Middle frontal gyrus (tissue), 1 donor: ENCODE measurements at regions not wholly inside any gene's neighbourhood (a gene's known extent, or its start where the extent isn't known, plus 50 kb on each side); places are given as distances from the start of the nearest gene placed in this dataset.

Source experiments
- DNase-seq: peaks from one replicate; pipeline ENCODE4 v3.0.0-alpha.2; 2015; ENCODE audit warnings: low spot score; ENCODE audit errors: extremely low spot score

DNA sequence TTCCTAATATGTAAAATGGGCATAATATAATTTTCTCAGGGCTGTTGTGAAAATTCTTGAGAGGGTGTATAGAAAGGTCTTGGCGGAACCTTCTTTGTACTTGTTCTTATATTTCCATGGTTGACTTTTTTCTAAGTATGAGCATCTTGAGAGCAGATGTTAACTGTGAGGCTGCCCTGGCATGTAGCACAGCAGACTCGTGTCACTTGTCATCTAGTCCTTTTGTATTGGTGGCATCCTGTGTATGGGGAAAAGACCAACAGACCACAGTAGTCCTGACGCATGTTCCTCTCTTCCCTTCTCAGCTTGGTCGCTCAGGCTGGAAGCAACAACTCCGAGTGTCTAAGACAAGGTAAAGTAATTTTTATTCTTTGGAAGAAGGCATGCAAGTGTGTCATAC, 153.8 kb upstream of the ZBED5 start:
- DNase-seq = no peak

DNA sequence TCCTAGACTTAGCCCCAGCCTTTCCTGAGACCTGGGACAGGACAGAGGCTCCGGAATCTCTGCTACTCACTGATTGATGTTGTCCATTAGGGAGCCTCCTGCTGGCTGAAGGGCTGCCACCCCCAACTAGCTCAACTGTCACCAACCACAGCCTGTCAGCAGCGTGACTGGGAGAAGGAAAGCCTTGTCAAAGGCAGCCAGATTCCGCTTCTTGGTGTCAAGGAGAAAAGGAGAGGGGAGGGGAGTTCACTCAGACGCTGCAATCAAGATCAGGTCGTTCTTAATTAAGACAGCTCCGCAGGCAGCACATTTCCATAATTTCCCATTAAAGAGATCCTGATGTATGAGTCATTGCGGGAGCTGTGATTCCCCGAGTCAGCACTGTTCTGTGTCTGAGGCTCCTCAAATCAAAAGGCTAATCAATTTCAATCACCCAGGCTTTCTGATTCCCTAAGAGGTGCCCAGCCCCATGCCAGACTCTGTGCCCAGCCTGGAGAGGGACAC, 152.8 kb upstream of the ZBED5 start:
- no peak for DNase-seq

DNA sequence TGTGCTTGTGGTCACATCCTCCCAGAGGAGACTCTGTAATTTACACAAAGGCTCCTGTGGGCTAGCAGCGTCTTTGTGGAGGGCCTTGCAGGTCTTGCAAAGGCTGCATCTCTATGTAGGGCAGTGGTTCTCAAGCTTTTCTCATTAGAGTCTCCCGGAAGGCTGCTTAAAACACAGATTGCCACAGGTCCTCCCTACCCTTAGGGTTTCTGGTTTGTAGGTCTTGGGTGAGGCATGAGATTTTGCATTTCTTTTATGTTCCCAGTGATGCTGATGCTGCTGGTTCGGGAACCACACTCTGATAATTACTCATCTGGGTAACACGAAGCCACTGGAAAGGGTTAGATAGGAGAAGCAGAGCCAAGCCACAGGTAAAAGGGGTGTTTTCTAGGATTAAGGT, 151.3 kb upstream of the ZBED5 start:
- no peak for DNase-seq

GRCh38 chr11:11004069-11004468, 146.2 kb upstream of the ZBED5 start:
- DNase-seq = no peak

- DNase-seq = no peak
These were observed 145.4 kb upstream of the ZBED5 start for GRCh38 chr11:11003226-11003625.

DNA sequence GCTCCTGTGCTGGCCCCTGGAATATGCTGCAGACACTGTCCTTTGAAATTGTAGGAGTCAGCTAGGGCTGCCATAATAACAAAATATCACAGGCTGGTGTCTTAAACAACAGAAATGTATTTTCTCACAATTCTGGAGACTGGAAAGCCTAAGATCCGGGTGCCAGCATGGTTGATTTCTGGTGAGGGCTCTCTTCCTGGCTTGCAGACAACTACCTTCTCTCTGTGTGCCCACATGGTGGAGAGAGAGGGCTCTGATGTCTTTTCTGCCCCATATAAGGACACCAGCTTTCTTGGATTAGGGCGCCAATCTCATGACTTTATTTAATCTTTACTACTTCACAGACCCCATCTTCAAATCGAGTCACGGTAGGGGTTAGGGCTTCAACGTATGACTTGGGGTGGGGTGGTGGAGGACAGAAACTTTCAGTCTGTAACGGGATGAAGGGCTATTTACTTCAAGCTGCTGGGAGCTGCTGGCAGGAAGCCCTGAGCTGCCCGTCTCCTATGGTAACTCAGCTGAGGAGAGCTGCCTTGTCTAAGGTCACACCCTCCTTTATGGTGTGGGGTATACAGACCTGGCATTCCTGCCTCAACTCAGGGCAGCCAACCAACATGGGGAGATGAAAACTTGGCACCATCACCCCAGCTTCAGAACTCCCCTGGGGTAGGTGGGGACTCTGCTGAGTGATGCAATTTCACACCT, 142.9 kb upstream of the ZBED5 start:
- no peak for DNase-seq

- no peak for DNase-seq
These were observed 140.8 kb upstream of the ZBED5 start for GRCh38 chr11:10998674-10999073.

GRCh38 chr11:10996678-10997077, 138.8 kb upstream of the ZBED5 start:
- DNase-seq = no peak

- no peak for DNase-seq
These were observed 135.8 kb upstream of the ZBED5 start for GRCh38 chr11:10993640-10994039.

DNA sequence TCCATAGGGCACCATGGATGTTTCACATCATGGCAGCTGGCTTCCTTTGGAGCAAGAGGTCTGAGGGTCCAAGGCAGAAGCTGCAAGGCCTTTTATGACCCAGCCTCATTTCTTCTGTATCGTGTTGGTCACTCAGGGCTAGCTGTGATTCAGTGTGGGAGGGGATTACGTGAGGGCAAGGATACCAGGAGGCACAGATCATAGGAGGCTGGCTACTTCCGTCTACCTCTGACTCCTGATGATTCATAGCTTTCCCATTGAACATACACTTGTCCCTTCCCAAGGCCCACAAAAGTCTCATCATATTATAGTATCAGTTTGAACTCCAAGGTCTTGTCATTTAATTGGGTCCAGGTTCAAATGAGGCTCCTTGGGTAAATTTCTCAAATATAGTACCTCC, 135.3 kb upstream of the ZBED5 start:
- DNase-seq = no peak

DNA sequence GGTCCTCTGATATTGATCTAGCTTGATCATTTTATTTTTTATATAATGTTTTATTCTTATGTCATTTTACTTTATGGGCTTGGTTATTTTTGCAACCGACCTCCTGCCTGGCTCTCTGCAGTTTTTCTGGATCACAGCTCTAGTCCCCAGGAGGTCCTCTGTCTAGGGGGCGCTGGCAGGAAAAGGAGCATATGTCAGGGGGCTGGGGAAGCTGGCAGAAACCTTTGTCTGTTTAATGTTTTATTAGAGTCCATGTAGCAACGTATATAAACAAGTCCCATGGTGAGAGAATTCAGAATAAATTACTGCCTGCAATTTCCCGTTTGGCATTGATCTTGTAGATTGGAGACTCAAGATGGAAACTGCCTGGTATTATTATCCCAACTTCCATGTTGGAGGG, 133.5 kb upstream of the ZBED5 start:
- no peak for DNase-seq

- DNase-seq = no peak
These were observed 132.9 kb upstream of the ZBED5 start for GRCh38 chr11:10990637-10991193.

- no peak for DNase-seq
These were observed 132.3 kb upstream of the ZBED5 start for GRCh38 chr11:10990160-10990559.

DNA sequence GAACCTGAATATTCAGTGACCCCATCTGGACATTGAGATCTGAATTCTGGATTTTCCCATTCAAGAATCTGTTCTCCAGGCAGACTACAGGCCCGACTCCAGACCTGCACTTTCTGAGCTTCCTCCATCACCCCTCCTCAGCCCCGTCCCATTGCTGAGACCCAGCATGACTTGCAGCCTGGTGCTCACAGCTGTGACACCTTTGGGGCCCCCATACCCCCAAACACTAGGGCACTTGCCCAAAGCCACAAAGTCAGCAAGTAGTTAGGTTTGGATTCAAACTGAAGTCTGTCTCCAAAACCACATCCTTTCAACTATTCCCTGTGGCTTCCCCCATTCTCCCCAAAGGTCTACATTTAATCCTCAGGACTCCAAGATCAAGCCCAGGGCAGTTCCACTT, 128.2 kb upstream of the ZBED5 start:
- no peak for DNase-seq

DNA sequence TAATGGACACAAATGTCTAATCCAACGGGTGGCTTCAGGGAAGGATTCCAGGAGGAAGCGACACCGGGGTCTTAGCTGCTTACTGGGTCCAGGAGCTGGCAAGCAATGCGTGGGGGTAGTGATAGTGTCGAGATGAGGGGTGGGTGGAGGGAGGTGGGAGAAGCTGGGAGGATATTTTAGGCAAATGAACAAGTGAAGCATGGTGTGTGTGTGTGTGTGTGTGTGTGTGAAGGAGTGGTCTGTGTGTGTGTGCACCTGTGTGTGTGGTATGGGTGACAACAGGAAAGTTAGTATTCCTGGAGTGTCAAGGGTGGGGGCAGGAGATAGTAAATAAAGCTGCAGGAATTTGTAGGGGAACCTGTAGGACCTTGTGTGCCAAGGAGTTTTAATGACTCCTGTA, 126.9 kb upstream of the ZBED5 start:
- DNase-seq = no peak

- DNase-seq = no peak
These were observed 126.4 kb upstream of the ZBED5 start for GRCh38 chr11:10984250-10984649.

DNA sequence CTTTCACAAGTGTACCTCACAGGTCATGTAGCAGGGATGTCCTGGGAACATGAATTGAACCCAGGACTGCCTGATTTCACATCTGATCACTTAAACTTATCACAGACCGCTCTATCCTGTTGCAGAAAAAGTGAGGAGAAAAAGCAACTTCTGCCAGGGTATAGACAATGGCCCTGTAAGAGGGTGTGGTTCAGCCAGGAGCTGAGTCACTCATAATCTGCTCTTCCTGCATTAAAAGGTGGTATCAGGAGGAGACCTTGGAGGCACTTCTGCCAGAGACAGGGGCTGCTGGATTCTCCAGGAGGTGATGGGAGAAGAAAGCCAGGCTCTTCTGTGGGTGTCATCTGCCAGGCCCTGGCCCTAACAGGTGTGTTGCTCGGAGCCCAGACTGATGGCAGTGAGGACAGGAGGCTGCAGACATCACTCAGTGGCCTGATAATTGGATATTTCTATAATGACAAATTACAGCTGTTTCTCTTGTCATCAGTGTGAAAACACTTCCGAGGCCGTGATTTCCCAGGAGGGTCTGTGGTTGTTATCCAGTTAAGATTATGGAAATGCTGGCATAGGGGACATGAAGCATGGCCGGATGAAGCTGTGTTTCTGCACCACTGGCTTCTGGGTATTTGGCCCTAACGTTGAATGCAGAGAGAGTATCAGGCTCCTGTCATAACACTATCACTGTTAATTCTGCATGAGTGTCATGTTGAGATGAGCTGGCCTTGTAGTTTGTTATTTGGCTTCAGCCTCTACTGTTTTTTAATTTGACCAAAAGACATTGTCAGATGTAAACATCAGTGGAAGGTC, 125.1 kb upstream of the ZBED5 start:
- DNase-seq = no peak

GRCh38 chr11:10979529-10979928, 121.7 kb upstream of the ZBED5 start:
- DNase-seq = no peak

DNA sequence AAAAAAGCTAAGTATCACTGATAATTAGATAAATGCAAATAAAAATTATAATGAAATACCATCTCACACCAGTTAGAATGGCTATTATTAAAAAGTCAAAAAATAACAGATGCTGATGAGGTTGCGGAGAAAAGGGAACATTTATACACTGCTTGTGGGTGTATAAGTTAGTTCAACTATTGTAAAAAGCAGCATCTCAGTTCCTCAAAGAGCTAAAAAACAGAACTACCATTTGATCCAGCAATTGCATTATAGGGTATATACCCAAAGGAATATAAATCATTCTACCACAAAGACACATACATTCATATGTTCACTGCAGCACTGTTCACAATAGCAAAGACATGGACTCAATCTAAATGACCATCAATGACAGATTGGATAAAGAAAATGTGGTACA, 120.3 kb upstream of the ZBED5 start:
- DNase-seq = no peak

DNA sequence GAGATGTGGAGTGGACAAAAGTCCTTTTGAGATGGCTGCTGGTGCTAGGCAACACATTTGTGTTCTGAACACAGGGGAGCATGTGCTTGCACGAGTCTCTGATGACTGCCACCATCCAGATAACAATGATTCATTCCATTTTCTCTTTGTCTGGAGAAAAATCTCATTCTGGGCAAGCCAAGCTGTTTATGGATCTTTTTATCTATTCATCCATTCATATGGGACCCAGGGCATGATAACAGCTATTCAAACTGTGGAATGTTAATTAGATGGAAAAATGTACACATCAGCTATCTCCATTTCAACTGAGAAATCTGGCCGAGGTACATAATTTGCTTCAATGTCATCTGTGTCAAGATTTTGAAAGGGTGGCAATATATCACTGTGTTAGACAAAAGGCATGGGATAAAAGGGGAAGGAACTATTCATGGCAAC, 117.5 kb upstream of the ZBED5 start:
- DNase-seq = peak; percentile 5

DNA sequence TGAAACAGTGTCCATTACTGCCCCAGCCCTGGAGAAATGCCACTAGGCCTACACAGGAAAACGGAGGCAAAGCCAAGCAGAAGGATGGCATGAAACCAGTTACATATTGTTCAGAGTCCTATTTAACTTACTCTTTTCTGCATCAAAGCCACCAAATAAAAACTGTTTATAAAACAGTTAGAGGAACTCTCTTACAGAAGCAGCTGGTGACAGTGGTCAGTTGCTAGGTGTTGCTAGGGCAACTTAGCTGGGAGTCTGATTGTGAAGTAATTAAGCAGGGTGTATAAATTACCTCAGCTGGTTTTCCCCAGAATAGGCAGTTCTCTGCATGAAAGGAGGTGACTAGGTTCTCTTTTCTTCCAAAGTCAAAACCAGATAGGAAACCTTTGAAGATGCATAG, 115.6 kb upstream of the ZBED5 start:
- peak; percentile 5 for DNase-seq

DNA sequence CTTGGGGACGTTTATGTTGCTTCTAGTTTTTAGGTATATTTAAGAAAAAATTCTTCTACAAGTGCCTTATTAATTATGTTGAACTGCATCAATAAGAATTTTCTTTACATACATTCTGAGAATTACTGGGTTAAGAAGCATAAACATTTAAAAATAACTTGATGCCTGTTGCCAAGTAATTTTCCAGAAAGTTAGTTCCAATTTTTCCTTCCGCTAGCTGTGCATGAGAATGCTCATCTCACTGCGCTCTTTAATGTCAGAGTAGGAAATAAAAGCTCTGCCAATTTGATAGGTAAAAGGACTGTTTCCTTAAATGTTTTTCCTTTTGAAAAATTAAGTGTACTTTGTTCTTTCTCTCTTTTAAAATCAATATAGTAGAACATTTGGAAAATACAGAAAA, 113.1 kb upstream of the ZBED5 start:
- no peak for DNase-seq
